ENCODE measurements at regions not wholly inside any gene's neighbourhood (a gene's known extent, or its start where the extent isn't known, plus 50 kb on each side); places are given as distances from the start of the nearest gene placed in this dataset.

GRCh38 chr2:207403950-207404349 is 125.8 kb upstream of the CREB1 start:
- TF ChIP-seq REST (IDR thresholded peaks at IDR 0.05; ENCODE audit: low read depth): no peak
- TF ChIP-seq CEBPB (IDR thresholded peaks at IDR 0.05): no peak

Measured in Ishikawa (cell line).